IMR-90 (cell line): ENCODE measurements at regions not wholly inside any gene's neighbourhood (a gene's known extent, or its start where the extent isn't known, plus 50 kb on each side); places are given as distances from the start of the nearest gene placed in this dataset.

Source experiments
- ATAC-seq: fragments of 200-7000 bp; cut with Tn5 transposase; 2 replicates; pipeline ENCODE4 v1.9.1; 2020; ENCODE audit warnings: low read depth, mild to moderate bottlenecking, moderate library complexity
- BruUV-seq: library from RNA; stranded (reverse); fragments of 400-500 nt; replicated peaks from 2 replicates; lab custom pipeline; 2021; lab: Mats Ljungman, UMichigan
- CTCF ChIA-PET: fragments of 300-600 bp; formaldehyde crosslinking; extraction: SDS; loops from one replicate; lab custom pipeline; 2021; ENCODE audit warnings: antibody characterized with exemption; lab: Yijun Ruan, JAX
- POLR2A ChIA-PET: fragments of 300-600 bp; sonication (Branson Sonifier 250); formaldehyde crosslinking; loops from one replicate; lab custom pipeline; 2022; ENCODE audit warnings: antibody characterized with exemption; ENCODE audit not compliant: unreplicated experiment; lab: Charles Lee
- DNase-seq: peaks from one replicate; pipeline ENCODE4 v3.0.0; 2013
- H2AFZ ChIP-seq: replicated peaks from 2 replicates; pipeline ENCODE3; 2013; ENCODE audit warnings: low read length, mild to moderate bottlenecking; ENCODE audit not compliant: poor library complexity
- H2AK5ac ChIP-seq: 2 replicates; pipeline ENCODE4 v1.6.1; 2013; ENCODE audit warnings: low read depth, low read length, inconsistent platforms
- H2AK9ac ChIP-seq: replicated peaks from 2 replicates; pipeline ENCODE3; 2013; ENCODE audit warnings: mild to moderate bottlenecking, low read depth, low read length, moderate library complexity; ENCODE audit not compliant: poor library complexity
- H2BK120ac ChIP-seq: 2 replicates; pipeline ENCODE4 v1.6.1; 2013; ENCODE audit warnings: low read depth, low read length, inconsistent platforms
- H2BK15ac ChIP-seq: 3 replicates; pipeline ENCODE4 v1.6.1; 2013; ENCODE audit warnings: low read depth, low read length, inconsistent platforms
- H2BK20ac ChIP-seq: 2 replicates; pipeline ENCODE4 v1.6.1; 2013; ENCODE audit warnings: low read depth, mild to moderate bottlenecking, inconsistent platforms, low read length, moderate library complexity
- H2BK5ac ChIP-seq: 2 replicates; pipeline ENCODE4 v1.6.1; 2013; ENCODE audit warnings: mild to moderate bottlenecking, low read depth, low read length, inconsistent platforms; ENCODE audit not compliant: poor library complexity, severe bottlenecking
- H3K14ac ChIP-seq: replicated peaks from 2 replicates; pipeline ENCODE4 v1.6.1; 2013; ENCODE audit warnings: low read depth, low read length, inconsistent platforms
- H3K18ac ChIP-seq: 2 replicates; pipeline ENCODE4 v1.6.1; 2013; ENCODE audit warnings: low read depth, low read length, control low read depth
- H3K23ac ChIP-seq: 2 replicates; pipeline ENCODE4 v1.6.1; 2013; ENCODE audit warnings: low read depth, low read length, inconsistent platforms
- H3K27ac ChIP-seq: 2 replicates; pipeline ENCODE4 v1.5.1; 2013; ENCODE audit warnings: mild to moderate bottlenecking, control low read depth, low read length; ENCODE audit not compliant: insufficient read depth
- H3K27me3 ChIP-seq: 2 replicates; pipeline ENCODE4 v1.6.1; 2013; ENCODE audit warnings: low read length; ENCODE audit not compliant: control insufficient read depth, insufficient read depth
- H3K36me3 ChIP-seq: 2 replicates; pipeline ENCODE4 v1.6.1; 2013; ENCODE audit warnings: low read length, mixed read lengths; ENCODE audit not compliant: control insufficient read depth, insufficient read depth
- H3K4ac ChIP-seq: 2 replicates; pipeline ENCODE4 v1.6.1; 2013; ENCODE audit warnings: low read depth, low read length, inconsistent platforms
- H3K4me1 ChIP-seq: 2 replicates; pipeline ENCODE4 v1.6.1; 2013; ENCODE audit warnings: low read length, mixed read lengths; ENCODE audit not compliant: control insufficient read depth, insufficient read depth
- H3K4me2 ChIP-seq: 2 replicates; pipeline ENCODE4 v1.6.1; 2013; ENCODE audit warnings: low read depth, mild to moderate bottlenecking, control low read depth, low read length, moderate library complexity
- H3K4me3 ChIP-seq: 2 replicates; pipeline ENCODE4 v1.5.1; 2013; ENCODE audit warnings: low read depth, mild to moderate bottlenecking, control low read depth, low read length, moderate library complexity; ENCODE audit not compliant: insufficient read depth
- H3K56ac ChIP-seq: 2 replicates; pipeline ENCODE4 v1.6.1; 2013; ENCODE audit warnings: low read length, inconsistent platforms; ENCODE audit not compliant: insufficient read depth; ENCODE audit errors: extremely low read depth
- H3K79me1 ChIP-seq, 2 experiments: 2 replicates each; pipeline ENCODE4 v1.6.1; 2013; ENCODE audit warnings: low read length in 2 of 2, inconsistent platforms in 1 of 2, low read depth in 1 of 2
- H3K9ac ChIP-seq: 2 replicates; pipeline ENCODE4 v1.6.1; 2013; ENCODE audit warnings: low read depth, low read length, control low read depth
- H3K9me1 ChIP-seq: 2 replicates; pipeline ENCODE4 v1.6.1; 2013; ENCODE audit warnings: low read length, inconsistent platforms; ENCODE audit not compliant: insufficient read depth
- H3K9me3 ChIP-seq: 2 replicates; pipeline ENCODE4 v1.6.1; 2013; ENCODE audit warnings: low read length; ENCODE audit not compliant: control insufficient read depth, insufficient read depth
- H4K20me1 ChIP-seq: 2 replicates; pipeline ENCODE4 v1.6.1; 2013; ENCODE audit warnings: low read length, inconsistent platforms; ENCODE audit not compliant: insufficient read depth
- H4K5ac ChIP-seq: 2 replicates; pipeline ENCODE4 v1.6.1; 2013; ENCODE audit warnings: mild to moderate bottlenecking, low read depth, low read length, control low read depth
- H4K8ac ChIP-seq, 2 experiments: 2 replicates each; pipeline ENCODE4 v1.6.1; 2013; ENCODE audit warnings: low read depth in 2 of 2, low read length in 2 of 2, control low read depth in 1 of 2, inconsistent platforms in 1 of 2
- H4K91ac ChIP-seq: 2 replicates; pipeline ENCODE4 v1.6.1; 2013; ENCODE audit warnings: low read depth, low read length, inconsistent platforms; ENCODE audit not compliant: insufficient read depth
- BHLHE40 ChIP-seq: fragments of 150-350 bp; IDR thresholded peaks from 2 replicates; pipeline ENCODE4 v1.6.1; 2016; ENCODE audit warnings: mild to moderate bottlenecking, low read depth, low read length
- CEBPB ChIP-seq: IDR thresholded peaks from 2 replicates; pipeline ENCODE4 v1.6.1; 2012; ENCODE audit warnings: low read depth, low read length, improper control_type of control experiment
- CHD1 ChIP-seq: IDR thresholded peaks from 2 replicates; pipeline ENCODE4 v1.6.1; 2012; ENCODE audit warnings: low read depth, low read length, improper control_type of control experiment
- CTCF ChIP-seq: conservative IDR thresholded peaks from 2 replicates; pipeline ENCODE4 v1.5.1; 2012; ENCODE audit warnings: mild to moderate bottlenecking, low read depth, low read length, improper control_type of control experiment
- ELK1 ChIP-seq: fragments of 150-350 bp; IDR thresholded peaks from 2 replicates; pipeline ENCODE4 v1.6.1; 2016; ENCODE audit warnings: low read depth, mild to moderate bottlenecking, low read length, moderate library complexity, borderline replicate concordance
- FOS ChIP-seq: fragments of 150-350 bp; IDR thresholded peaks from 2 replicates; pipeline ENCODE4 v1.6.1; 2016; ENCODE audit warnings: low read depth, low read length
- MAFK ChIP-seq: IDR thresholded peaks from 2 replicates; pipeline ENCODE4 v1.6.1; 2012; ENCODE audit warnings: low read depth, low read length, improper control_type of control experiment
- MAZ ChIP-seq: IDR thresholded peaks from 2 replicates; pipeline ENCODE4 v1.6.1; 2012; ENCODE audit warnings: low read depth, mild to moderate bottlenecking, low read length, improper control_type of control experiment, moderate library complexity, borderline replicate concordance
- MXI1 ChIP-seq: IDR thresholded peaks from 2 replicates; pipeline ENCODE4 v1.6.1; 2012; ENCODE audit warnings: low read depth, mild to moderate bottlenecking, low read length, moderate library complexity, borderline replicate concordance
- NFE2L2 ChIP-seq: fragments of 150-350 bp; IDR thresholded peaks from 2 replicates; pipeline ENCODE4 v1.6.1; 2016; ENCODE audit warnings: low read depth, mild to moderate bottlenecking, low read length
- POLR2A ChIP-seq: IDR thresholded peaks from 2 replicates; pipeline ENCODE4 v1.6.1; 2012; ENCODE audit warnings: mild to moderate bottlenecking, low read depth, low read length
- RAD21 ChIP-seq: IDR thresholded peaks from 2 replicates; pipeline ENCODE4 v1.6.1; 2012; ENCODE audit warnings: low read length, improper control_type of control experiment
- RCOR1 ChIP-seq: IDR thresholded peaks from 2 replicates; pipeline ENCODE4 v1.6.1; 2012; ENCODE audit warnings: mild to moderate bottlenecking, low read length, improper control_type of control experiment; ENCODE audit not compliant: insufficient replicate concordance
- RFX5 ChIP-seq: IDR thresholded peaks from 2 replicates; pipeline ENCODE4 v1.8.0; 2012; ENCODE audit warnings: low read depth, mild to moderate bottlenecking, low read length, moderate library complexity
- SMC3 ChIP-seq: fragments of 150-350 bp; IDR thresholded peaks from 2 replicates; pipeline ENCODE4 v1.6.1; 2016; ENCODE audit warnings: low read depth, mild to moderate bottlenecking, antibody characterized with exemption, low read length, moderate library complexity
- USF2 ChIP-seq: fragments of 150-350 bp; IDR thresholded peaks from 2 replicates; pipeline ENCODE4 v1.6.1; 2017; ENCODE audit warnings: mild to moderate bottlenecking, antibody characterized with exemption, low read length, low read depth
- WGBS, 2 experiments: methylation state at CpG; one replicate each; pipeline versions ENCODE4 v1.1.5 to v1.1.7; 2013; ENCODE audit warnings: missing lambda C conversion rate in 2 of 2; ENCODE audit not compliant: insufficient read length in 1 of 2; ENCODE audit errors: extremely low coverage in 2 of 2; 5-methylcytosine and 5-hydroxymethylcytosine counted together
- dilution Hi-C: fragments of 300-500 bp; cut with HindIII; formaldehyde crosslinking; loops from one replicate; pipeline ENCODE4 v1.14.3; 2018; ENCODE audit warnings: low sequenced_read_pairs; ENCODE audit not compliant: unreplicated experiment
- in situ Hi-C: fragments of 300-500 bp; cut with MboI; formaldehyde crosslinking; loops from 3 replicates; pipeline ENCODE4 v1.14.3; 2019; ENCODE audit warnings: low sequenced_read_pairs, inconsistent platforms, mixed read lengths
- intact Hi-C: fragments of 100-400 bp; cut with micrococcal nuclease; formaldehyde crosslinking; loops from 2 replicates; pipeline ENCODE4 v1.10.0; 2022

DNA sequence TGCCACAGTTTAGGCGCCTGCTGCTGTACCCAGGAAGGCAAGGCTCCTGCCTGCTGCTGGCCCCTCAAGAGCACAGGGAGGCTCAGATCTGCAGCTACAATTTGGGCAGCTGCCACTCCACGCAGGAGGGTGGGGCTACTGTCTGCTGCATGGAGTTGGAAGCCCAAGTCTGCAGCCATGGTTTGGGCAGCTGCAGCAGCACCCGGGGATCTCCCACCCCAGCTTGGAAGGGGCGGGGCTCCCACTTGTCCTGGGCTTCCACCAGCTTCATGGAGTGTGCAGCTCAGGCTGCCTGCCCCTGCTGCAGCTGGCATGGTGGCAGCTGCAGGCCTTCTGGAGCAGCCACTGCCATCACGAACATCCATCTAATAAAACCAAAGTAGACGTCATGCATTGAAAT is 512.9 kb downstream of the PYDC2 start:
- ATAC-seq = no peak
- CTCF ChIA-PET = no interaction called here
- 14% methylated on average over 2 of the region's 6 CpGs; no CpG with 5 or more reads in 1 of the 2 experiments for WGBS, 2 experiments

More for the DNA sequence above, 512.9 kb downstream of the PYDC2 start:
- no peak overlapping the region for H3K27ac ChIP-seq
- no peak overlapping the region for H3K23ac ChIP-seq
- no peaks in the 10 kb centered on the region for H3K27me3 ChIP-seq
- in situ Hi-C loops = no loop called here
- no peak overlapping the region for H2BK120ac ChIP-seq
- no peak overlapping the region for H2AK9ac ChIP-seq
- H4K8ac ChIP-seq = no peak overlapping the region
- H3K9me1 ChIP-seq = no peaks in the 10 kb centered on the region
- H3K4me1 ChIP-seq = no peaks in the 10 kb centered on the region
- no peak overlapping the region for H3K18ac ChIP-seq
- no peaks in the 10 kb centered on the region for H4K20me1 ChIP-seq
- H3K9ac ChIP-seq = no peak overlapping the region
- POLR2A ChIA-PET = no interaction called here
- no TSS peak for BruUV-seq
- peaks cover 18% of the 10 kb centered on the region for H3K9me3 ChIP-seq
- H3K36me3 ChIP-seq = no peaks in the 10 kb centered on the region
- H2BK20ac ChIP-seq = no peak overlapping the region
- dilution Hi-C loops = no loop called here
- no peak overlapping the region for H2AFZ ChIP-seq
- H2BK5ac ChIP-seq = no peak overlapping the region
- no peak overlapping the region for H3K4me3 ChIP-seq
- H3K79me1 ChIP-seq = no peaks in the 10 kb centered on the region
- no peak overlapping the region for H3K56ac ChIP-seq
- no peak overlapping the region for H4K91ac ChIP-seq
- H2BK15ac ChIP-seq = no peak overlapping the region
- no peak overlapping the region for H3K14ac ChIP-seq
- H4K5ac ChIP-seq = no peak overlapping the region
- no peak overlapping the region for H3K4me2 ChIP-seq
- DNase-seq = no peak
- H2AK5ac ChIP-seq = no peak overlapping the region
- intact Hi-C loops = no loop called here
- TF ChIP-seq MXI1 (no peak), ELK1 (no peak), CHD1 (no peak), SMC3 (no peak), CTCF (no peak), NFE2L2 (no peak), RFX5 (no peak), RCOR1 (no peak), MAZ (no peak), BHLHE40 (no peak), USF2 (no peak), RAD21 (no peak), MAFK (no peak), FOS (no peak), CEBPB (no peak), POLR2A (no peak)
- H3K4ac ChIP-seq = no peak overlapping the region
